Fibroblast of villous mesenchyme (primary cell): ENCODE measurements at regions not wholly inside any gene's neighbourhood (a gene's known extent, or its start where the extent isn't known, plus 50 kb on each side); places are given as distances from the start of the nearest gene placed in this dataset.

Experiments used
- DNase-seq: peaks from one replicate; pipeline ENCODE4 v3.0.0-alpha.2; 2010; ENCODE audit warnings: low read depth
- H3K4me3 ChIP-seq: 2 replicates; pipeline ENCODE4 v1.5.1; 2011; ENCODE audit warnings: low read depth, mild to moderate bottlenecking, low read length
- CTCF ChIP-seq: IDR thresholded peaks from 2 replicates; pipeline ENCODE4 v1.5.1; 2012; ENCODE audit warnings: low read depth, mild to moderate bottlenecking, low read length; ENCODE audit not compliant: insufficient read depth

GRCh38 chr6:154591234-154591633 lies 80.7 kb upstream of the CNKSR3 start:
- no peak for DNase-seq
- TF ChIP-seq CTCF = no peak
- no peak overlapping the region for H3K4me3 ChIP-seq

- H3K4me3 ChIP-seq = no peak overlapping the region
- no peak for TF ChIP-seq CTCF
- DNase-seq = no peak
These were observed 81.8 kb upstream of the CNKSR3 start for GRCh38 chr6:154592199-154592860.

GRCh38 chr6:154593122-154593521 lies 82.6 kb upstream of the CNKSR3 start:
- H3K4me3 ChIP-seq = no peak overlapping the region
- DNase-seq = no peak
- TF ChIP-seq CTCF = no peak

- no peak for TF ChIP-seq CTCF
- DNase-seq = no peak
- no peak overlapping the region for H3K4me3 ChIP-seq
These were observed 84.2 kb upstream of the CNKSR3 start for GRCh38 chr6:154594496-154595198.

- no peak for DNase-seq
- H3K4me3 ChIP-seq = no peak overlapping the region
- TF ChIP-seq CTCF = no peak
These were observed 85.1 kb upstream of the CNKSR3 start for GRCh38 chr6:154595538-154595937.

GRCh38 chr6:154596009-154596408 lies 85.5 kb upstream of the CNKSR3 start:
- H3K4me3 ChIP-seq = no peak overlapping the region
- DNase-seq = no peak
- TF ChIP-seq CTCF = no peak
